ENCODE measurements at regions not wholly inside any gene's neighbourhood (a gene's known extent, or its start where the extent isn't known, plus 50 kb on each side); places are given as distances from the start of the nearest gene placed in this dataset.

DNA sequence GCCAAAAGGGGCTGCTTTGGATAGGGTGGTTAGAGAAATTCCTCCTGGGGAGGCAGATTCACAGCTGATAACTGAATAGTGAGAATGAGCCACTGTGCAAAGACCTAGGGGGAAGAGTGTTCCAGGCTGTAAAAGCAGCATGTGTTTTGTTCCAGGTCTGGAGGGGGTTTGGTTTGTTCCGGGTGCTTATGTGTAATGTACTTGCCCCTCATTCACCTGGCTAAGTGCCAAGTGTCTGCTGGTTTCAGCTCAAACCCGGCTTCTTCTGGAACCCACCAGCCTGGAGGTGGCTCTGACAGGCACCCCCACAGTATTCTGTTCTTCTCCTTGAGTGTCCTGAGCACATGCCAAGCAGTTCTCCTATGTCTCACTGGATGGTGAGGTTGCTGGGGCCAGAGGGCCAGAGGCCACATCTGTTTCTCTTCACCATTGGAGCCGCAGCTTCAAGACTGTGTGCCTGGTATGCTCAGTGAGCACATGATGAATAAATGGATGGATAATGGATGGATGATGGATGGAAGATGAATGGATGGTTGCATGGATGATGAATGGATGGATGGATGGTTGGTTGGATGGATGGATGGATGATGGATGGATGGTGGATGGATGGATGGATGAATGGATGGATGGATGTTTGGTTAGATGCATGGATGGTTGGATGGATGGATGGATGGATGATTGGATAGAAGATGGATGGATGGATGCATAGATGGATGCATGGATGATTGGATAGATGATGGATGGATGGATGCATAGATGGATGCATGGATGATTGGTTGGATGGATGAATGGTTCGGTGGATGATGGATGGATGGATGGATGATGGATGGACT is 227.6 kb downstream of the BMP7 start:
- no peak for DNase-seq

DNA sequence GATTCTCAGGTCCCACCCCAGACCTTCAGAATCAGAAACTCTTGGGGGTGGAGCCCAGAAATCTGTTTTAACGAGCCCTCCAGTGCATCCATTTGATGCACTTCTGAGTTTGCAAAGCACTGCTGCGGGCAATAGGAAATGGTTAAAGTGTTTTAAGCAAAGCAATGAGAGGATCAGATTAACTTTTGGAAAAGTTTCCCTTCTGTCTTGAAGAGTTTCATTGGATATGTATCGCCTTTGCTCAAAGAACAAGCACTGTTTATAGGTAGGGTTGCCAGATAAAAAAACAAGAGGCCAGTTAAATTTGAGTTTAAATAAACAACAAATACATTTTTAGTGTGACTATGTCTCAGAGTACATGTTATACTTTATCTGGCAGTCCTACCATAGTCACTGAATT is 226.0 kb downstream of the BMP7 start:
- no peak for DNase-seq

DNA sequence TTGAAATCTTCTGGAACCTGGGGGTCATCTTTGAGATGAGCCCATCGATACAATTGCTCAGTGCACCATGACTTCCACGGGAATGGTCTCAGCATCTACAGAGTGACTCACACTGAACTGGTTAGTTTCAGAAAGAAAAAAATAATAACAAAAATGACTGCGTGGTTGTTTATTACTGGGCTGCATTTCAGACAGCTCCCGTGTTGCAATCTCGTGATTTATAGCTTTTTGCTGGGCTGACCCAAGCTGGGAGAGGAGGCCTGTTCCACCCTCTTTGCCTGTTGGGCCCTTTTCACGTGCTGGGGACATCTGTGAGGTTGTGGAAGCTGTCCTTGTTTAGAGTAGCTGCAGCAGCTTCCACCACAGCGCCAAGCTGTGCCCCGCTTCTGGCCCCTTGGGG is 225.5 kb downstream of the BMP7 start:
- DNase-seq = no peak

DNA sequence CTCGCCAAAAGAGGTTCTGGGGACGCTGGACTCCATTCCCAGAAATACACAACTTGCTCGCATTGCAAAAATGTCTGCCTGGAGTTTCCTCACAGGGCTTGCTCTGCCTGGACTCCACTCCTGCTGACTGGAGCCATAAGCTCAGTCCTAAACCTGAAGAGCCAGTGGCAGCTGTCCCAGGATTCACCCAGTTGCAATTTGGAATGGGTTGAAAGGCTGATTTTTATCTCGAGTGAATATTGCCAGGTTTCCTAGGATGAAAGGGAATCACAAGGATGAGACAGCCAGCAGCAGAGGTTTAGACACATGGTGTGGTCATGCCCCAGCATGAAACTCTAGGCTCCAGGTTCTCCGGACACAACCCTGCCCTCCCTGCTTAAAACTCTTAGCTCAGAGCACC is 223.3 kb downstream of the BMP7 start:
- no peak for DNase-seq

DNA sequence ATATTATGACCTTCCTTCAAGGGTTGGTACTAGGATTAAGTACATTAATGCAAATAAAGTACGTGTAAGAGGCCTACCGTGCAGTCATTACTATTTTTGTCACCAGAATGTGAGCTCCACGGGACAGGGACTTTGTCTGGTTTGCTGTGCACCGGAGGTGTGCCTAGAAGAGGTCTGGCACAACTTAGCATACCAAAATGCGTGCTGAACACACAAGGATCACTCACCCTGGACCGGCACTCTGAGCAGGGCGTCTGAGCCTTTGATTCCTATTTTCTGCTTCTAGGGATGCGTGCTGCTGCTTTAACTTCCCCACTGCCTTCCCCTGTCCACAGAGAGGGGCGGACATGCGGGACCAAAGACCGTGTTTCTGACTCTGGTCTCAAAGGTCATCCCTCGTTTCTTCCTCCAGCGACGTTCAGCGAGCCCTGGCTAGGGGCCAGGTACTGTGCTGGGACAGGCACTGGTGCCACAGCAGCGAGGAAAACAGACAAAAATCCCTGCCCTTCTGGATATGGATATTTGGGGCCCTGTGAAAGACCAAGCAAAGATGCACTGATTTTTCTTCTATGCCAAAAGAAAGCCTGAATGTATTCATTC is 222.7 kb downstream of the BMP7 start:
- DNase-seq = no peak

DNA sequence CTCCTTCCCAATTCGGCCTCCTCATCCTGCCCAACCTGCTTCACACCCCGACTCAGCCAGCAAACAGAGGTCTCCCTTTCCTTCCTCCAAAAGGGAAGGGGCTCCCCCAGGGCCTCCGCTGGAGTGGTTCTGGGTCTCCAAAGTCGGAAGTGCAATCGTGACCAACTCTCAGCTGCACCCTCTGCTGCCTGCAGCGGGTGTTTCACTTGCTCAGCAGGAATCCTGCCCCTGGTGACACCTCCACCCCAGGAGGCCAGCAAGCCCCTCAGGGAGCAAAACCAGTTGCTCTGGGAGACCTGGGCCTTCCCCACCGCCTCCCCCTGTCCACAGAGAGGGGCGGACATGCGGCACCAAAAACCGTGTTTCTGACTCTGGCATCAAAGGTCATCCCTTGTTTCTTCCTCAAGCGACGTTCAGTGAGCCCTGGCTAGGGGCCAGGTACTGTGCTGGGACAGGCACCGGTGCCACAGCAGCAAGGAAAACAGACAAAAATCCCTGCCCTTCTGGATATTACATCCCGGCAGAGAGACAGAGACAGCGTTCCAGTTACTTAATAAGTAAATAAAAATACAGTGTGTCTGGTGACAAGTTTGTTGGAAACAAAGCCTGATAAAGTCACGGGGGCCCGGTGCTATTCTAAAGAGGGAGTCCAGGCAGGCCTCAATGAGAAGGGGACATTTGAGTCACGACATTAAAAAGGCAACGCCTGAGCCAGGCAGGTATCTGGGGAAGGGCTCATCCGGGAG is 219.0 kb downstream of the BMP7 start:
- DNase-seq = peak in 1 of 2 experiments; percentile 19

DNA sequence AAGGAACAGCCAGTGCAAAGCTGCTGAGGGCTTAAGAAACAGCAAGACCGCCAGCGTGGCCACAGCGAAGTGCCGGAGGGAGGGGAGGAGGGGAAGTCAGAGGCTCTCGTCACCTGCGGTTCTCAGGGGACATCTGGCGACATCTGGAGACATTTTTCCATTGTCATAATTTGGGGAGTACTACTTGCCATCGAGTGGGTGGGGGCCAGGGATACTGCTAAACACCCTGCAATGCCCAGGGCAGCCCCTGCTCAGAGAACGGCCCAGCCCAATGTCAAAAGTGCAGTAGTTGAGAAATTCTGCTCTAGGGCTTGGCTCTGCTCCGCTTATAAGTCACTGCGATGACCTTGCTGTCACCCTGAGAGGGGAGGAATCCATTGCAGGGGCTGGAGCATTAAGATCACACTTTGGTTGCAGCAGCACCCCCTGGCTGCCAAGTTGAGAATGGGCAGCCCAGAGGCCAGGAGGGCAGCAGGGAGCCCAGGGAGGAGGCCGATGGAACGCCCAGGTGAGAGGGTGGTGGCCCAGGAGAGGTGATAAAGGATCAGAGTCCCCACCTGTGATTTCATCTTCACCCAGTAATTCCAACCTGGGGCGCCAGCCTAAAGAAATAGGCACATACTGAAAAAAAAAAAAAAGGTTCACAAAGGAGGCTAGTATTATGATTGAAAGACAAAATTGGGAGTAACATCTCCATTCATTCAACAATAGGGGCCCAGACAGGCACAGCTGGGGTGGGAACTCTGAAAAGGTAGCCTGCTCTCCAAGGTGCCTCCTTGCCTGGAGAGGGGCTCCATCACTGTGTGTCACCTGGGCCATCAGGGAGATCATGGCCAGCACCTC is 218.2 kb downstream of the BMP7 start:
- peak; percentile 7 to 46 for DNase-seq

DNA sequence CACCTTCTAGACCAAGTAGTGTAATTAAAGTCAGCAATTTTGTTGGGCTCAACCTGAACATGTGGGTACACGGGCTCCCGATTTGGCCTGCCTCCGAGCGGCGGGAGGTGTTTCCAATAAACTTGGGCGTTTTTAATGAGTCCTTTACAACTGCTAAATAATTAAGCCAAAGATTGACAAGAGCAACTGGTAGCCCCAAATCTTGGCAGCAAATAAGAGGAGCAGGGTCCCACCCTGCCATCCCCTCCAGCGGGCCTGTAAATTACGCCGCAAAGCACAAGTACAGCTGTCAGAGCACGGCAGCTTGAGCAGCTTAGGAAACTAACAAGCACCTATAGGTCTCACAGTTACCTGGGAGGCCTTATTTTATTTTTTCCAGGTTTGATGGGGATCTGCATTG is 217.1 kb downstream of the BMP7 start:
- DNase-seq = no peak

DNA sequence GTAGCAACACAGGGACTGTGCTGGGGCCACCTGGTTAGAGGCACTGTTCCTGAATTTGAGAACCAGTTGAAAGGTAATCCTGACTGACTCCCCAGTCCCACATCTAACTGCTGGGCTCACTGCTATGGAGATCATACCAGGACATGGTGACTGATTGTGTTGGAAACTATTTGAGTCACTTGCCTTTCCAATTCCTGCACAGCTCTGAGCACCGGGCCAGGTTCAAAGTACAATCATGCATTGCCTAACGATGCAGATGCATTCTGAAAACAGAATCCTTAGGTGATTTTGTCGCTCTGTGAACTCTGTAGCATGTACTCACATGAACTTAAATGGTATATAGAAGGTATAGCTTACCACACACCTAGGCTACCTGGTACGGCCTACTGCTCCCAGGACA is 215.3 kb downstream of the BMP7 start:
- no peak for DNase-seq

DNA sequence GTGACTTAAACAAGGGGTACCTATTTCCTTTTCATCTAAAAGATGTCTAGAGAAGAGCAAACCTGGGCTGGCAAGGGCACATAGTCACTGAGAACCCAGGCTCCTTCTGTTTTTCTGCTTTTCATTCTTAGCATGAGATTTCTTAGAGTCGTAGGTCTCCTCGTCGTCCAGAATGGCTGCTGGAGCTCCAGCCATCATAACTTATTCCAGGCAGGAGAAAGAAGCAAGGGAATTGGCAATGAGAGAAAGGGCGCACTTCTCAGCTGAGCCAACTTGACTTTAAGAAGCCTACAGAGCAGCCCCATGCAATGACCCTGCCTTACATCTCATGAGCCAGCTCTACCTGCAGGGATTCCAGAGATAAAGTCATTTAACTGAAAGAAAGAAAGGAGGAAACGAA is 213.4 kb downstream of the BMP7 start:
- no peak for DNase-seq

DNA sequence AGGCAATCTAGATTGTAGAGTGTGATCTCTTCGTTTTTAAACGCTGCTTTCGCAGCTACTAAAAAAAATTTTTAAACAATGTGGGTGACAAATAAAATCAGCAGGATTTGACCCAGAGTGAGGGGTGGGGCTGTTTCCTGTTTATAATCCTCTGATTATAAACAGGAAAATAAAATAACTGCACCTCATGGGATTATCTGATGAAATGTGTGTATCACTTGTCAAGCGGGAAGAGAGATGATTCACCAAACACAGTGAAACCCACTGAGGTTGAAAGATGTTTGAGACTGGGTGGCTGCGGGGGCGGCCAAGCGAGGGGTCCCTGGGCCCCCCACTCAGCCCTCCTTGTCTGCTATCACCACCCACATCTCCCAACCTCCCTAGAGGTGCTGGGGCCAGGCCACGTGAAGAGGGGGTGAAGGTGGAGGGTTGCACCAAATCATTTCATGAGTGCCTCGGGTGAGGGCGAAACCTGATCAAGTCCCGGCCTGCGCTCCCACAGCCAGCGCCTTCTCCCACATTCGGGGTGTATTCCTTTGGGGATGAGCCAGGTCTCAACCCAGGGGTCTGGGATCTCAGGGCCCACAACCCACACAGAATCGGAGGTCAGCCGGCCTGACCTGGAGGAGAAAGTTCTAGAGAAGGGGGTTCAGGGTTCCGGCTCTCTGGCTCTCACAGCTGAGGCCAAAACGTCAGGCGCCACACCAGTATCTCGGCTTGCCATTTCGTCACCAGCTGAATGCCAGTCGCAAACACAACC is 212.5 kb downstream of the BMP7 start:
- no peak for DNase-seq

DNA sequence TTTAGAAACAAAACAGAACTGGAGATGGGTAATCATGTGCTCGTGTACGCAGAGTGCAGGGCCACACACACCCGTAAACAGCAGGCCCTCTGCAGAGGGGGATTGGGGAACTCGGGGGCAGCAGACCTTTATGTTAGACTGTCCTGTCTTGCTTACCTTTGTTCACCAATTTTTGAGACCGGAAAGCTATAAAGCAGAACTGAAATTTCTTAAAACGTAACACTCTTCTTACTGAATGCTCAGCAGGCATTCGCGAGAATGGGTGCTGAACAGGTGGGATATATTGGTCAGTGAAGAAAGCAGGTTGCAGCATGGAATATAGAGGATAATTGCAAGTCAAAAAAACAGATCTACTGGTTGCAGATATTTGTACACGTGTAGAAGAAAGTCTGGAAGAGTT is 211.1 kb downstream of the BMP7 start:
- DNase-seq = no peak

DNA sequence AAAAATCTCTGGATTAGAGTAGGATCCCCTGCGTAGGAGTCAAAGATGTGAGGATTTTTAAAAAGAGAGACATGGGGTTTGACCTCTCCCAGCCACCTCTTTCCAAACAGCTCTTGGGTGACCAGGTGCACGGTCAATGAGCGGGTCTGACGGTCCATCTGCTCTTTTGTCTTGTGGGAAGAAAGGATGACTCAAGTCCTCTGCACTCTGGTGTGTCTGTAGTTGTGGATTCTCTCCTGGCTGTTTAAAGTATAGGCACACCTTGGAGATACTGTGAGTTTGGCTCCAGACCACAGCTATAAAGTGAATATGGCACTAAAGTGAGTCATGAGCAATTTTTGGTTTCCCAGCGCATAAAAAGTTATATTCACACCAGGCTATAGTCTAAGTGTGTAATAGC is 209.8 kb downstream of the BMP7 start:
- no peak for DNase-seq

DNA sequence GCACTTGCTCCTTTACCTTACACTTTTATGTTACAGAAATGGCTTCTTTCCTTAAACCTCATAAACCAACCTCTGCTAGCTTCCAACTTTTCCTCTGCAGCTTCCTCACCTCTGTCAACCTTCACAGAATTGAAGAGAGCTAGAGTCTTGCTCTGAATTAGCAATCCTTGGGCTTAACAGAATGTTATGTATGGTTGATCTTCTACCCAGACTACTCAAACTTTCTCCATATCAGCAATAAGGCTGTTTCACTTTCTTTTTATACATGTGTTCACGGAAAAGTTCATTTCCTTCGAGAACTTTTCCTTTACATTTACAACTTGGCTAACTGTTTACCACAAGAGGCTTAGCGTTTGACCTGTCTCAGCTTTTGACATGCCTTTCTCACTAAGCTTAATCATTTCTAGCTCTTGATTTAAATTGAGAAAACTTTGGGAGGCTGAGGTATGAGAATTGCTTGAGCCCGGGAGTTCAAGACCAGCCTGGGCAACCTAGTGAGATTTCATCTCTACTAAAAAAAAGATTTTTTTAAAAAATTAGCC is 207.3 kb downstream of the BMP7 start:
- no peak for DNase-seq

DNA sequence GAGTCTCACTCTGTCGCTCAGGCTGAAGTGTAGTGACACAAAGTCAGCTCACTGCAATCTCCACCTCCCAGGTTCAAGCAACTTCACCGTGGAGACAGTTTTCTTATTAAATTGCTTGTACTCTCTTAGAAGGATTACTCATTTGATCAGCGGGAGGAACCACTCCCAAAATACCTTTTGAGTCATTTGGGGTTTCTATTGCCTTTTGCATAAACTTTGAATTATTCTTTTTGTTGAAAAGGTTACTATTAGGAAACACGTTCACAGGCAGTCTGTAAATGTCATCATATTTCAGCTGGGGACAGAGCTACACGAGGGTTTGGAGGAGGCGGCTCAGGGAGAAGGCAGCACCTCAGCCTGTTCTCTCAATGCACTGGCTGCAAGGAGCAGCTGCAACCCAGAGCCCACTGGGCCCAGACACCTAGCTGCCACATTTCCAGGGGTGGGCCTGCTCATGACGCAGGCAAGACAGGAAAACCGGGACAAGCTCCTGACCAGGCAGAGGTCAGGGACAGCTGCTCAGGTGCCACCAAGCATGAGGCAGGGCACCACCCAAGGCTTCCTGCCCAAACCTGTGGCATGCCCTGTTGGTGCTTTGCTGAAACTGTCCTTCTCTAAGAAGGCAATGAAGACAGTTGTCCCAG is 205.9 kb downstream of the BMP7 start:
- no peak for DNase-seq

DNA sequence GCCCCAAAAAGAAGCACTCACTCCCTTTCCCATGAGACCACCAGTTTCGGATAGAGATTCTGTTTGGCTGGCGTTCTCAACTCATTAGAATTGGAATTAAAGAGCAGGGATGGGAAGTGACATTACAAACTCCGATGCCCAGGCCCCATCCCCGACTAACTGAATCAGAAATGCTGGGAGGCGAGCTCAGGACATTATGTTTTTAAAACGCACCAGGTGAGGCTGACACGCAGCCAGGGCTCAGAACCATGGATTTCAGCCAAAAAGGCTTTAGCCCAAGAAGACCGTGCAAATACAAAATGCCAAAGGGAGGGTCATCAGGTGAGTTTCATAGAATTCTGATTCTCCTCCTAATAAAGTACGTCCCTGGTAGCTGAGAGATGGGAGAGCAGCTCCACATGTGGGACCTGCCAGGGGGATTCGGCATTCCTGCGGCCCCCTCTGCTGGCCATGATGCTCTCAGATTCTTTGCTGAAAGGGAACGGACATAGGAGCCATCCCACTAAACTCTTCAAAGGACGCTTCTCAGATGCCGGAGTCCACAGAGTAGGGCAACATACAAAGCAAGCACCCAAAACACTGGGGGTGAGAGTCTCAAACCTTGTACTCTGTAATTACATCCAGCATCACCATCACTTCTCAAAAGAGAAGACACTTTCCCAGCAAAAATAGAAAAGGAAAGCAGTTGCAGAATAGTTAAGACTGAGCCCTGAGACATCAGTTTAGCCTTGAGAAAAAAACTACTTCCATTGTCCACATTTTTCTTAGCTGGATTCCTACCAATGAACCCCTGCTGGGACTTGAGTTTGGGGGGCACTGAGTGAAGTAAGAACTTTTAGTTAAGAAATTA is 205.2 kb downstream of the BMP7 start:
- peak; percentile 15 to 46 for DNase-seq

DNA sequence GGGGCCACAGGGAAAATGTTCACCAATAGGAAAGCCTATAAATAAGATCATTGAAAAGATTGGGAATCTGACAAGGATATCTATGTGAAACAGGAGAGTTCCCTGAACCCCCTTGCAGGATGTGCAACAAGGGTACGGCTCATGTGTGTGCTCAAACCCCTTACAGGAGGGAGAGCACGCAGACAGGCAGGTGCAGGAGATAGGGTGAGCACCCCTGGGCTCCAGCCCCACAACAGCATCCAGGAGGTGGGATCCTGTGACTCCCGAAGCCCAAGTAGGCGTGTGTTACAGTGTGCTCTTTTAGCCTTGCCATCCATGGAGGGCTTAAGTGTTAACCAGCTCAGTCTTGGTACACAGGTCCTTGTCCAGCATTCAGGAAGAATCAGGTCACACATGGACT is 204.2 kb downstream of the BMP7 start:
- no peak for DNase-seq

DNA sequence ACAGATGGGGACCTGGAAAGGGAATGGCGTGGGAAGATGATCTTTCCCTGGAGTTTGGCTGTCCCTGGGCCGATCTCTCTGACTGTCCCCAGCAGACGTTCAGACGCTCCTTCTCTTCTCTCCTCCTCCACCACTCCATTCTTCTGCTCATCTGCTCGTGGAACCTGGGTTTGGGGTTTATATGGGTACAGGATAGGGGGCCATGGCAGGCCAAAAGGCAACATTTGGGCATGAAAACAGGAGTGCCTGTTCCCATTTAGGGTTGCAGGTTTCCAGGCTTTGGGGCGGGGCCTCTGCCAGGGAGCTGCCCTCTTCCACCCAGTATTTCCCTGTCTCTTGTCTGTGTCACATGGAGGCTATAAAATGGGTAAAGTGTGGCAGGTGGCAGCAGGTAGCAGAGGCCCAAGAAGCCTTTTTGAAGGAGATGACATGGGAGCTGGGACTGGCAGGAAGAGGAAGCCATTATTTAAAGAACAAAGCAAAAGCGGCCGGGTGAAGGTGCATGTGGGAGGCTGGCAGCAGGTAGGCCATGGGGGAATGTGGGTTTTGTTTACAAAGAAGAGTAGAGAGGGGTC is 203.7 kb downstream of the BMP7 start:
- DNase-seq = no peak

DNA sequence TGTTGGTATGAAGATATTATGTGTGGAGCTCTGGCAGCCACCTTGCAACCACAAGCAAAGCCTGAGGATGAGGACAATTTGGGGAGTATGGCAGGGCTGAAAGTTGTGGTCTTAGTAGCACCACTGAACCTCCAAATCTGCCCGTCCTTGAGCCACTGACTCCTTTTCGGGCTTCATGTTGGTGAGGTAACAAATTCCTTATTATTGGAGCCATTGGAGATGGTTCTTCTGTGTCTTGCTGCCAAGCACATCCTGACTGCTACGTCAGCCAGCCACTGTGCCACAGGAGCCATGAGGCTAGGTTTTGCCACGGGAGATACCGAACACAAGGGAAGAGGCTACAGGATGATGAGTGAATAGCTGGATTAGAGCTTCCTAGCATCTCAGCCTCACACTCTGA is 201.6 kb downstream of the BMP7 start:
- no peak for DNase-seq

DNA sequence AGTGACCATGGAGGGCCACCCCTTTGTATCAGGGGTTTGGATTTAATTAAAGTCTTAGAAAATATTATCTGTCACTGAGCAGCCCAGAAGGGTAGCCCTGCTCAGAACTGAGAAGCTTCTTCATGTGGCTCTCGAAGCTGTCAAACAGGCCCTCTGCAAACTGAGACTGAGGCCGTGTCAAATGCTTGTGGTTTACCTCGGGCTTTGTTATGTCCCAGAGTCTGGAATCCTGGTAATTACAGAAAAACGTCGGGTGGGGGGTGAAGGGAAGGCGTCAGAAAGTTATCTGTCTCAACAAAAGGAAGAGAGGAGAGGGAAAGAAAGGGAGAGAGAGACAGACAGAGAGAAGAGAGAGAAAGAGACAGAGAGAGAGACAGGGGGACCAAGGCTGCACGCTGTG is 200.8 kb downstream of the BMP7 start:
- DNase-seq = no peak

Measured in NCI-H524 (cell line).